Peyer's patch (tissue), 4 donors: ENCODE measurements at regions not wholly inside any gene's neighbourhood (a gene's known extent, or its start where the extent isn't known, plus 50 kb on each side); places are given as distances from the start of the nearest gene placed in this dataset.

Experiments used
- DNase-seq, 3 donors: peaks; one replicate each; pipeline ENCODE4 v3.0.0-alpha.2; 2017 to 2019
- H3K27ac ChIP-seq, 4 donors: fragments of 200-600 bp; sonication (generic); one replicate each; pipeline ENCODE4 v1.5.1; 2016 to 2019
- H3K27me3 ChIP-seq, 2 donors: fragments of 200-600 bp; sonication (generic); one replicate each; pipeline ENCODE4 v1.5.1; 2019
- H3K36me3 ChIP-seq, 3 donors: fragments of 200-600 bp; sonication (generic); one replicate each; pipeline ENCODE4 v1.5.1; 2016 to 2019
- H3K4me1 ChIP-seq, 4 donors: fragments of 200-600 bp; sonication (generic); one replicate each; pipeline ENCODE4 v1.5.1; 2016 to 2019
- H3K4me3 ChIP-seq, 4 donors: fragments of 200-600 bp; sonication (generic); 1 replicate in 3 of 4; 2 replicates in 1 of 4; pipeline ENCODE4 v1.5.1; 2016 to 2019; ENCODE audit warnings: mild to moderate bottlenecking in 1 of 4
- H3K9me3 ChIP-seq, 4 donors: fragments of 200-600 bp; sonication (generic); one replicate each; pipeline ENCODE4 v1.5.1; 2016 to 2019; ENCODE audit warnings: mild to moderate bottlenecking in 1 of 4
- POLR2A ChIP-seq, 2 donors: fragments of 450-650 bp; IDR thresholded peaks; one replicate each; pipeline ENCODE4 v1.5.1; 2017; ENCODE audit warnings: antibody characterized with exemption in 2 of 2, mild to moderate bottlenecking in 2 of 2, moderate library complexity in 2 of 2
- TF ChIP-seq, protein P1 (sequence below), 6 experiments: fragments of 450-650 bp in 4 of 6; fragments of 200-600 bp in 2 of 6; sonication (generic) in 1 of 6; IDR thresholded peaks; one replicate each; pipeline ENCODE4 v1.5.1; 2017 to 2019; ENCODE audit warnings: antibody characterized with exemption in 6 of 6, mild to moderate bottlenecking in 3 of 6, moderate library complexity in 1 of 6

DNA sequence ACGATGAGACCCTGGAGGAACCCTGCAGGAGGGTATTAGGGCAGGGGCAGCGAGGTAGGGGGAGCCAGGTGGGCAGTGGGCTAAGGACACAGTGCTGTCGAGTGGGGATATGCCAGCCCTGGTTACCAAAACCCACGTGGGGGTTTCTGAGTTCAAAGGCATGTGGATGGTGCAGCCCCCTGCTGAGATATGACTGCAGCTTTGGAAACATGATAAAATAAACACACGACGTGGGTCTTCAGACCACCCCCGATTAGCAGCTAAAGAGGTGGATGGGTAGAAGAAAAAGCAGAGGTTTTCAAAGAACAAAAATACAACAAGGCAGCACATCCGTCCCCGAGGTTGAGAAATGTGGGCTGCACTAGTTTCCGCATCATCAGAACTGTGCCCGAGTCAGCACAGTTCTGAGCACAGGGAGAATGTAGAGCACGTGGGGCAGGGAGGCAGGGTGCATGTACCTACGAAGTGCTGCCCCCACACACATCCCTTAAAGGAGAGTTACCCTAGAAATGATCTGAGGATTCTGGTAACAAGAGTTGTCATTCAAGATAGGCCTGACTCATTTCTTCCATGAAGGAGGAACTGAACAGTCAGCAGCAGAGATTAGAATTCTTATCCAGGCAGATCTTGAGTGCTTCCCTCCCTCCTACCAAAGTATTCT, 121.3 kb downstream of the RPLP1 start:
- DNase-seq, result peak in 1 of 3 donors; percentile 22
- H3K36me3 ChIP-seq, result no peaks in the 10 kb centered on the region
- no peak overlapping the region for H3K4me3 ChIP-seq
- no peaks in the 10 kb centered on the region for H3K27me3 ChIP-seq
- TF ChIP-seq, protein P1, sequence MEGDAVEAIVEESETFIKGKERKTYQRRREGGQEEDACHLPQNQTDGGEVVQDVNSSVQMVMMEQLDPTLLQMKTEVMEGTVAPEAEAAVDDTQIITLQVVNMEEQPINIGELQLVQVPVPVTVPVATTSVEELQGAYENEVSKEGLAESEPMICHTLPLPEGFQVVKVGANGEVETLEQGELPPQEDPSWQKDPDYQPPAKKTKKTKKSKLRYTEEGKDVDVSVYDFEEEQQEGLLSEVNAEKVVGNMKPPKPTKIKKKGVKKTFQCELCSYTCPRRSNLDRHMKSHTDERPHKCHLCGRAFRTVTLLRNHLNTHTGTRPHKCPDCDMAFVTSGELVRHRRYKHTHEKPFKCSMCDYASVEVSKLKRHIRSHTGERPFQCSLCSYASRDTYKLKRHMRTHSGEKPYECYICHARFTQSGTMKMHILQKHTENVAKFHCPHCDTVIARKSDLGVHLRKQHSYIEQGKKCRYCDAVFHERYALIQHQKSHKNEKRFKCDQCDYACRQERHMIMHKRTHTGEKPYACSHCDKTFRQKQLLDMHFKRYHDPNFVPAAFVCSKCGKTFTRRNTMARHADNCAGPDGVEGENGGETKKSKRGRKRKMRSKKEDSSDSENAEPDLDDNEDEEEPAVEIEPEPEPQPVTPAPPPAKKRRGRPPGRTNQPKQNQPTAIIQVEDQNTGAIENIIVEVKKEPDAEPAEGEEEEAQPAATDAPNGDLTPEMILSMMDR (IDR thresholded peaks at IDR 0.05), result no peak
- no peak for TF ChIP-seq POLR2A (IDR thresholded peaks at IDR 0.05)
- peaks cover 6 to 24% (median 8%) of the 10 kb centered on the region in 4 donors for H3K4me1 ChIP-seq
- no peak overlapping the region for H3K27ac ChIP-seq
- no peaks in the 10 kb centered on the region for H3K9me3 ChIP-seq

DNA sequence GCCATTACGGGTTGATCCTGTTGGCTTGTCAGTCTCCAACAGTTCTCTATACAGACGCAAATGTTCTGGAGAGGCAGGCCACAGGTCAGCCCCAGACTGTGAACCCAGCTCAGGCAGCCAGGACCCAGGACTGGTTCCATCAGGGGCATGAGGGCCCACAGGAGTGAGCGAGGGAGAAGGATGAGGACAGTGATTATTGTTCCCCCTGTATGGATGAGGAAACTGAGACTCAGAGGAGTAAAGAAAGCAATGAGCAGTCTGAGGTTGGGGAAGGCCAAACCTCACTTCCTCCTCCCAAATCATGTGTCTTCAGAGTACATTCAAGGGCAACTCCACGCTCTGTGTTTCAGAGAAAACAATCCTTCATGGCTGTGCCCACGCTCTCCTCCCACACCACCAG, 121.9 kb downstream of the RPLP1 start:
- Histone ChIP-seq H3K27me3 (no peaks in the 10 kb centered on the region), H3K4me3 (no peak overlapping the region), H3K27ac (no peak overlapping the region), H3K36me3 (no peaks in the 10 kb centered on the region), H3K4me1 (peaks cover 8 to 29% (median 10%) of the 10 kb centered on the region in 4 donors), H3K9me3 (no peaks in the 10 kb centered on the region)
- DNase-seq, result no peak
- TF ChIP-seq, protein P1 (IDR thresholded peaks at IDR 0.05), result no peak
- TF ChIP-seq POLR2A (IDR thresholded peaks at IDR 0.05), result no peak

DNA sequence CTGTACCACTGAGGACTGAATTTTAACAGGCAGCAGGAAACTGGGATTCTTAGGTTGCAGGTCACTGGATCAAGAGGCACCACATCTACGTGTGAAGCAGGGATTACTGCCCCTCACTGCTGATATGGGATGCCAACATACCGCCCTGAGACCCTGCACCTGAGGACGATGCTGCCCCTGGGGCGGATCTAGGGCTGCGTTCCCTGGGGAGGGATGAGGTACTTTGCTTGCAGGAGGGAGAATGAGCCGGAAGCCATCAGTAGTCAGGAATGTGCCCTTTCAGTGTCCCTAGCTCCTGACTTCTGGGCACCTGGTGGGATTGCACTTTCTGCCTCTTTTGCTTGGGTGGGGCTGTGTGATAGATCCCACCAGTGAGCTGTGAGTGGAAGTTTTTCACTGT, 122.8 kb downstream of the RPLP1 start:
- Histone ChIP-seq H3K27ac (no peak overlapping the region), H3K27me3 (no peaks in the 10 kb centered on the region), H3K36me3 (no peaks in the 10 kb centered on the region), H3K4me1 (peaks cover 8 to 34% (median 13%) of the 10 kb centered on the region in 4 donors), H3K4me3 (no peak overlapping the region), H3K9me3 (no peaks in the 10 kb centered on the region)
- TF ChIP-seq POLR2A (IDR thresholded peaks at IDR 0.05), result no peak
- TF ChIP-seq, protein P1 (IDR thresholded peaks at IDR 0.05), result no peak
- DNase-seq, result no peak

DNA sequence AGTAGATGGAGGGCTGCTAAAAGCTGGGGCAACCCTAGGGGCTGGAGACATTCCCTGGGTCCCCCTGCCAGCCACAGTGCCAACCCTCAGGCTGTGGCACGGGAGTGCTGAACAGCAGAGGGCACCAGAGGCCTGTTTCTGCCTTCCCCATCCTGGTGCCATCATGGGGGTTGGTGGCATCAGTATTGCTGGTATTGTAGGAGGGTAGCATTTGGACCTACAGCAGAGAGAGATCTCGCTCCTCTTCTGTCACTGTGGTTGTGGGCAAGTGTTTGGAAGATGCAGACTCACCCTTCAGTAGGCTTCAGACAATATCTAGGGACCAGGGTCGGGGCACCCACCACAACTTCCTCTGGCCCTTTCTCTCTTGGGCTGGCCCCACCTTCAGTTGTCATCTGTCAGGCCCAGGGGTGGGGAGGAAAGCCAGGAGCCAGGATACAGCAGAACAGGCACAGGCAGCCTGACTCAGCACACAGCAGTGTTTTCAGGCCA, 123.5 kb downstream of the RPLP1 start:
- H3K9me3 ChIP-seq, result no peaks in the 10 kb centered on the region
- TF ChIP-seq POLR2A (IDR thresholded peaks at IDR 0.05), result no peak
- TF ChIP-seq, protein P1 (IDR thresholded peaks at IDR 0.05), result peak; percentile 53 to 89 (median 78)
- H3K27ac ChIP-seq, result no peak overlapping the region
- no peaks in the 10 kb centered on the region for H3K36me3 ChIP-seq
- H3K4me3 ChIP-seq, result no peak overlapping the region
- no peaks in the 10 kb centered on the region for H3K27me3 ChIP-seq
- H3K4me1 ChIP-seq, result peaks cover 8 to 34% (median 13%) of the 10 kb centered on the region in 4 donors
- DNase-seq, result peak; percentile 66 to 82 (median 81)

DNA sequence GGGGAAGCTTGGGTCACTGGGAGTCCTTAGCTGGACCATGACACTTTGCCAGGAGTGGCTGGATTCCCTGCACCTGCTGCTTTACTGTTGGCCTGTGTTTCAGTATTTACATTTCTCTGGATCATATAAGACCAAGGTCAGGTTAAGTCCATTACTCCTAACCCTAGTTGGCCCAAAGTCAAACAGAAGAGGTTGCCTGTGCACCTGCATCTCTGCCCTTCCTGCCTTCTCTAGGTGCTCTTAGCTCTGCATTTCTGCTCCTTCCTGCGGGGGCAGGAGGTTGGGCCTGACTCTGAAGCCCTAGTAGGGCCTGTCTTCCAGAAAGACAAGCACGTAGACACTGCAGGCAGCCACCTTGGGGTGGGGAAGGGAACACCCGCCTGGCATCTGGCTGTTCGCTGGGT, 124.3 kb downstream of the RPLP1 start:
- TF ChIP-seq POLR2A (IDR thresholded peaks at IDR 0.05), result no peak
- TF ChIP-seq, protein P1 (IDR thresholded peaks at IDR 0.05), result peak in 2 of 6 experiments; percentile 3 to 4
- DNase-seq, result peak in 1 of 3 donors; percentile 61
- H3K9me3 ChIP-seq, result no peaks in the 10 kb centered on the region
- no peak overlapping the region for H3K4me3 ChIP-seq
- peaks cover 8 to 34% (median 13%) of the 10 kb centered on the region in 4 donors for H3K4me1 ChIP-seq
- no peaks in the 10 kb centered on the region for H3K36me3 ChIP-seq
- peak overlapping the region in 1 of 4 donors; percentile 36 for H3K27ac ChIP-seq
- no peaks in the 10 kb centered on the region for H3K27me3 ChIP-seq
